SK-N-SH (cell line): ENCODE measurements at regions not wholly inside any gene's neighbourhood (a gene's known extent, or its start where the extent isn't known, plus 50 kb on each side); places are given as distances from the start of the nearest gene placed in this dataset.

Source experiments
- CTCF ChIA-PET: fragments of 300-600, 350-600 bp; formaldehyde crosslinking; extraction: SDS; loops from one replicate; lab custom pipeline; 2021; lab: Yijun Ruan, JAX
- POLR2A ChIA-PET: fragments of 350-600 bp; sonication (Branson Sonifier 250); formaldehyde crosslinking; extraction: SDS; loops from one replicate; lab custom pipeline; 2020; ENCODE audit warnings: antibody characterized with exemption, inconsistent platforms; lab: Yijun Ruan, JAX
- DNase-seq: peaks from one replicate; pipeline ENCODE4 v3.0.0; 2012
- H2AFZ ChIP-seq: fragments of 200-600 bp; sonication (generic); 2 replicates; pipeline ENCODE4 v1.8.1; 2016; ENCODE audit warnings: antibody characterized with exemption, mild to moderate bottlenecking, low read depth
- H3F3A ChIP-seq: fragments of 200-600 bp; sonication (generic); replicated peaks from 2 replicates; pipeline ENCODE3; 2016; ENCODE audit warnings: antibody characterized with exemption, mild to moderate bottlenecking; ENCODE audit not compliant: insufficient read depth
- H3K27ac ChIP-seq, 2 experiments: fragments of 200-500 bp in 1 of 2; fragments of 200-600 bp in 1 of 2; sonication (Bioruptor generic) in 1 of 2; sonication (generic), shearing (Covaris generic) in 1 of 2; 2 replicates each; pipeline versions ENCODE4 v1.5.1 to v1.6.1; 2014 to 2016; ENCODE audit warnings: low read depth in 2 of 2, inconsistent platforms in 1 of 2, low read length in 1 of 2, mild to moderate bottlenecking in 1 of 2, mixed read lengths in 1 of 2
- H3K27me3 ChIP-seq: fragments of 200-600 bp; sonication (generic), shearing (Covaris generic); 2 replicates; pipeline ENCODE4 v1.6.1; 2016; ENCODE audit warnings: mixed run types; ENCODE audit not compliant: insufficient read depth
- H3K36me3 ChIP-seq, 2 experiments: fragments of 200-500 bp in 1 of 2; fragments of 200-600 bp in 1 of 2; sonication (Bioruptor generic) in 1 of 2; sonication (generic) in 1 of 2; replicated peaks in 1 of 2; 2 replicates each; pipeline versions ENCODE3 to v1.5.1; 2014 to 2016; ENCODE audit warnings: low read length in 1 of 2, mild to moderate bottlenecking in 1 of 2; ENCODE audit not compliant: insufficient read depth in 2 of 2, control insufficient read depth in 1 of 2
- H3K4me1 ChIP-seq, 2 experiments: fragments of 200-500 bp in 1 of 2; fragments of 200-600 bp in 1 of 2; sonication (Bioruptor generic) in 1 of 2; sonication (generic), shearing (Covaris generic) in 1 of 2; 2 replicates each; pipeline versions ENCODE4 v1.5.1 to v1.6.1; 2014 to 2016; ENCODE audit warnings: low read depth in 1 of 2, low read length in 1 of 2, mixed run types in 1 of 2; ENCODE audit not compliant: insufficient read depth in 2 of 2, control insufficient read depth in 1 of 2
- H3K4me2 ChIP-seq: fragments of 200-600 bp; sonication (generic), shearing (Covaris generic); 2 replicates; pipeline ENCODE4 v1.6.1; 2017; ENCODE audit warnings: mixed run types
- H3K4me3 ChIP-seq, 2 experiments: fragments of 200-500 bp in 1 of 2; fragments of 200-600 bp in 1 of 2; sonication (Bioruptor generic) in 1 of 2; sonication (generic), shearing (Covaris generic) in 1 of 2; 2 replicates each; pipeline versions ENCODE4 v1.5.1 to v1.8.1; 2014 to 2016; ENCODE audit warnings: low read depth in 2 of 2, inconsistent platforms in 1 of 2, low read length in 1 of 2, mild to moderate bottlenecking in 1 of 2, mixed read lengths in 1 of 2, moderate library complexity in 1 of 2
- H3K79me2 ChIP-seq: fragments of 200-600 bp; sonication (generic); 2 replicates; pipeline ENCODE4 v1.8.1; 2017; ENCODE audit warnings: mild to moderate bottlenecking; ENCODE audit not compliant: insufficient read depth
- H3K9ac ChIP-seq: fragments of 200-600 bp; sonication (generic); 2 replicates; pipeline ENCODE4 v1.6.1; 2017; ENCODE audit warnings: mixed run types
- H3K9me2 ChIP-seq: fragments of 200-600 bp; sonication (generic); 2 replicates; pipeline ENCODE4 v1.6.1; 2017; ENCODE audit warnings: mixed run types
- H3K9me3 ChIP-seq: fragments of 200-600 bp; sonication (generic); 2 replicates; pipeline ENCODE4 v1.6.1; 2017; ENCODE audit warnings: mixed run types, mild to moderate bottlenecking, moderate library complexity
- H4K20me1 ChIP-seq: fragments of 200-600 bp; sonication (generic); 2 replicates; pipeline ENCODE4 v1.6.1; 2017; ENCODE audit warnings: mild to moderate bottlenecking, mixed run types; ENCODE audit not compliant: insufficient read depth
- ELF1 ChIP-seq: IDR thresholded peaks from 2 replicates; pipeline ENCODE4 v1.4.0; 2012
- EP300 ChIP-seq, 2 experiments: IDR thresholded peaks; 2 replicates each; pipeline versions ENCODE4 v1.4.0 to v1.6.1; 2012; ENCODE audit warnings: borderline replicate concordance in 1 of 2, low read depth in 1 of 2, low read length in 1 of 2
- FOXJ3 ChIP-seq: sonication (generic); formaldehyde crosslinking; IDR thresholded peaks from 2 replicates; pipeline ENCODE4 v1.5.1; 2020; ENCODE audit warnings: mild to moderate bottlenecking, missing genetic modification reagents
- GABPA ChIP-seq: IDR thresholded peaks from 2 replicates; pipeline ENCODE4 v1.4.0; 2012; ENCODE audit warnings: low read depth, mild to moderate bottlenecking
- GATA2 ChIP-seq: sonication (generic); formaldehyde crosslinking; IDR thresholded peaks from 2 replicates; pipeline ENCODE4 v1.5.0; 2020; ENCODE audit warnings: mild to moderate bottlenecking, missing genetic modification reagents
- MXI1 ChIP-seq: IDR thresholded peaks from 2 replicates; pipeline ENCODE4 v1.6.1; 2012; ENCODE audit warnings: mild to moderate bottlenecking, low read depth, low read length, improper control_type of control experiment
- NFIC ChIP-seq: IDR thresholded peaks from 2 replicates; pipeline ENCODE4 v1.4.0; 2012; ENCODE audit warnings: borderline replicate concordance
- NRF1 ChIP-seq: IDR thresholded peaks from 2 replicates; pipeline ENCODE4 v1.6.1; 2012; ENCODE audit warnings: low read depth, mild to moderate bottlenecking, low read length
- POLR2AphosphoS5 ChIP-seq: IDR thresholded peaks from 2 replicates; pipeline ENCODE4 v1.6.1; 2012; ENCODE audit warnings: low read depth, low read length
- REST ChIP-seq: IDR thresholded peaks from 2 replicates; pipeline ENCODE4 v1.6.1; 2012; ENCODE audit warnings: mild to moderate bottlenecking, low read depth, low read length, moderate library complexity
- RFX5 ChIP-seq: IDR thresholded peaks from 2 replicates; pipeline ENCODE4 v1.6.1; 2012; ENCODE audit warnings: mild to moderate bottlenecking, improper control_type of control experiment, low read length
- SIN3A ChIP-seq: IDR thresholded peaks from 2 replicates; pipeline ENCODE4 v1.6.1; 2012; ENCODE audit warnings: low read depth, mild to moderate bottlenecking, low read length, moderate library complexity, borderline replicate concordance
- TAF1 ChIP-seq: IDR thresholded peaks from 2 replicates; pipeline ENCODE4 v1.6.1; 2012; ENCODE audit warnings: low read depth, mild to moderate bottlenecking, low read length, moderate library complexity, borderline replicate concordance
- USF1 ChIP-seq: IDR thresholded peaks from 2 replicates; pipeline ENCODE4 v1.4.0; 2012; ENCODE audit warnings: low read depth, borderline replicate concordance
- YY1 ChIP-seq: IDR thresholded peaks from 2 replicates; pipeline ENCODE4 v1.4.0; 2012; ENCODE audit warnings: low read depth, mild to moderate bottlenecking
- ZBTB33 ChIP-seq: IDR thresholded peaks from 2 replicates; pipeline ENCODE4 v1.4.0; 2012; ENCODE audit warnings: low read depth, borderline replicate concordance
- WGBS: methylation state at CpG from one replicate; pipeline ENCODE4 v1.1.6; 2017; ENCODE audit warnings: low lambda C conversion rate; 5-methylcytosine and 5-hydroxymethylcytosine counted together
- TF ChIP-seq, protein P1 (sequence below): IDR thresholded peaks from 2 replicates; pipeline ENCODE4; 2012
- TF ChIP-seq, protein P2 (sequence below): fragments of 200-600 bp; sonication (generic); IDR thresholded peaks from 2 replicates; pipeline ENCODE4 v1.6.1; 2017; ENCODE audit warnings: antibody characterized with exemption, mild to moderate bottlenecking, moderate library complexity
- TF ChIP-seq, protein P3 (sequence below): IDR thresholded peaks from 2 replicates; pipeline ENCODE4 v1.4.0; 2012; ENCODE audit warnings: low read depth

DNA sequence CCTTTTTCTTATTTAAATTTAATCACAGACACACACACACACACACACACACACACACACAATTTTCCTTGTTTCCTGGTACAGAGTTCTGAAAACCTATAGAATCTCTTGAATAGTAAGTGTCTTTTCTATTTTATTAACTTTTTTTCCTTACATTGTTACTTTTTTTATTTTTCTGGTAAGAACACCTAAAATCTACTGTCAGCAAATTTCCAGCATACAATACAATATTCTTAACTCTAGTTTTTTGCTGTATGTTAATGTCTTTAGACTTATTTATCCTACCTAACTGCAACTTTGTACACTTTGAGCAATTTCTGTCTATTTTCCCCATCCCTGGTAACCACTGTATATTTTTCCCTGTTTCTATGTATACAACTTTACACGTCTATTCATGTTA is 1179.8 kb downstream of the SLITRK1 start:
- Histone ChIP-seq H2AFZ (no peak overlapping the region), H3K27ac (no peak overlapping the region), H4K20me1 (no peaks in the 10 kb centered on the region), H3K36me3 (no peaks in the 10 kb centered on the region), H3K9ac (no peak overlapping the region), H3K4me1 (no peaks in the 10 kb centered on the region; a peak in 1 of 4 replicates), H3K4me3 (no peak overlapping the region), H3K79me2 (no peaks in the 10 kb centered on the region), H3K27me3 (no peaks in the 10 kb centered on the region), H3K9me2 (no peaks in the 10 kb centered on the region), H3K4me2 (no peak overlapping the region), H3K9me3 (no peaks in the 10 kb centered on the region), H3F3A (no peaks in the 10 kb centered on the region)
- ChIA-PET POLR2A (no interaction called here), CTCF (no interaction called here)
- DNase-seq = no peak
- WGBS = 9% methylated on average over 1 of the region's 1 CpG
- no peak for TF ChIP-seq REST
- no peak for TF ChIP-seq ZBTB33
- TF ChIP-seq GABPA = no peak
- no peak for TF ChIP-seq GATA2 (CRISPR knock-in tag)
- no peak for TF ChIP-seq ELF1
- TF ChIP-seq MXI1 = no peak
- TF ChIP-seq, protein P1, sequence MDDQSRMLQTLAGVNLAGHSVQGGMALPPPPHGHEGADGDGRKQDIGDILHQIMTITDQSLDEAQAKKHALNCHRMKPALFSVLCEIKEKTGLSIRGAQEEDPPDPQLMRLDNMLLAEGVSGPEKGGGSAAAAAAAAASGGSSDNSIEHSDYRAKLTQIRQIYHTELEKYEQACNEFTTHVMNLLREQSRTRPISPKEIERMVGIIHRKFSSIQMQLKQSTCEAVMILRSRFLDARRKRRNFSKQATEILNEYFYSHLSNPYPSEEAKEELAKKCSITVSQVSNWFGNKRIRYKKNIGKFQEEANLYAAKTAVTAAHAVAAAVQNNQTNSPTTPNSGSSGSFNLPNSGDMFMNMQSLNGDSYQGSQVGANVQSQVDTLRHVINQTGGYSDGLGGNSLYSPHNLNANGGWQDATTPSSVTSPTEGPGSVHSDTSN = no peak
- TF ChIP-seq RFX5 = no peak
- TF ChIP-seq, protein P2, sequence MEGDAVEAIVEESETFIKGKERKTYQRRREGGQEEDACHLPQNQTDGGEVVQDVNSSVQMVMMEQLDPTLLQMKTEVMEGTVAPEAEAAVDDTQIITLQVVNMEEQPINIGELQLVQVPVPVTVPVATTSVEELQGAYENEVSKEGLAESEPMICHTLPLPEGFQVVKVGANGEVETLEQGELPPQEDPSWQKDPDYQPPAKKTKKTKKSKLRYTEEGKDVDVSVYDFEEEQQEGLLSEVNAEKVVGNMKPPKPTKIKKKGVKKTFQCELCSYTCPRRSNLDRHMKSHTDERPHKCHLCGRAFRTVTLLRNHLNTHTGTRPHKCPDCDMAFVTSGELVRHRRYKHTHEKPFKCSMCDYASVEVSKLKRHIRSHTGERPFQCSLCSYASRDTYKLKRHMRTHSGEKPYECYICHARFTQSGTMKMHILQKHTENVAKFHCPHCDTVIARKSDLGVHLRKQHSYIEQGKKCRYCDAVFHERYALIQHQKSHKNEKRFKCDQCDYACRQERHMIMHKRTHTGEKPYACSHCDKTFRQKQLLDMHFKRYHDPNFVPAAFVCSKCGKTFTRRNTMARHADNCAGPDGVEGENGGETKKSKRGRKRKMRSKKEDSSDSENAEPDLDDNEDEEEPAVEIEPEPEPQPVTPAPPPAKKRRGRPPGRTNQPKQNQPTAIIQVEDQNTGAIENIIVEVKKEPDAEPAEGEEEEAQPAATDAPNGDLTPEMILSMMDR = no peak
- no peak for TF ChIP-seq NRF1
- no peak for TF ChIP-seq NFIC
- no peak for TF ChIP-seq USF1
- no peak for TF ChIP-seq POLR2AphosphoS5
- TF ChIP-seq EP300 (IDR thresholded peaks at IDR 0.05; ENCODE audit: borderline replicate concordance in 1 of 2, low read depth in 1 of 2, low read length in 1 of 2) = no peak
- TF ChIP-seq, protein P3, sequence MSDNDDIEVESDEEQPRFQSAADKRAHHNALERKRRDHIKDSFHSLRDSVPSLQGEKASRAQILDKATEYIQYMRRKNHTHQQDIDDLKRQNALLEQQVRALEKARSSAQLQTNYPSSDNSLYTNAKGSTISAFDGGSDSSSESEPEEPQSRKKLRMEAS = no peak
- TF ChIP-seq TAF1 = no peak
- no peak for TF ChIP-seq FOXJ3 (CRISPR knock-in tag)
- TF ChIP-seq YY1 = no peak
- no peak for TF ChIP-seq SIN3A
